Activated CD4-positive, CD25-positive, alpha-beta regulatory T cell treated with anti-CD3 and anti-CD28 coated beads, Interleukin-2, amount 50 U/mL, for 24 hours (primary cell): ENCODE measurements at regions not wholly inside any gene's neighbourhood (a gene's known extent, or its start where the extent isn't known, plus 50 kb on each side); places are given as distances from the start of the nearest gene placed in this dataset.
"Not testable (repeated sequence)": the region's sequence is repeated elsewhere in the genome, so short reads cannot be mapped to it uniquely, and the experiment has no call there.

Experiments
- ATAC-seq, 2 donors: fragments of 150-1000 bp; cut with Tn5 transposase; one replicate each; pipeline ENCODE4 v1.10.0; 2021; ENCODE audit warnings: mild to moderate bottlenecking in 1 of 2, moderate library complexity in 1 of 2

- no peak for ATAC-seq
Measured at GRCh38 chr4:12555011-12555410, 929.1 kb downstream of the RAB28 start.

GRCh38 chr4:12548678-12549077 is 935.5 kb downstream of the RAB28 start:
- ATAC-seq, result no peak

GRCh38 chr4:12545812-12546211 is 938.3 kb downstream of the RAB28 start:
- no peak for ATAC-seq

- no peak for ATAC-seq
Measured at GRCh38 chr4:12538162-12538561, 946.0 kb downstream of the RAB28 start.

- ATAC-seq, result no peak
Measured at GRCh38 chr4:12534684-12535083, 949.5 kb downstream of the RAB28 start.

GRCh38 chr4:12519426-12519825 is 964.7 kb downstream of the RAB28 start:
- ATAC-seq, result no peak

- ATAC-seq, result no peak
Measured at GRCh38 chr4:12507868-12508481, 976.2 kb downstream of the RAB28 start.

- ATAC-seq, result no peak
Measured at GRCh38 chr4:12500409-12500808, 983.7 kb downstream of the RAB28 start.

GRCh38 chr4:12499693-12500092 is 984.4 kb downstream of the RAB28 start:
- no peak for ATAC-seq

GRCh38 chr4:12495211-12495610 is 988.9 kb downstream of the RAB28 start:
- no peak for ATAC-seq

GRCh38 chr4:12492730-12493393 is 991.3 kb downstream of the RAB28 start:
- no peak for ATAC-seq

- ATAC-seq, result no peak
Measured at GRCh38 chr4:12488672-12489071, 995.5 kb downstream of the RAB28 start.

- no peak for ATAC-seq
Measured at GRCh38 chr4:12487000-12487399, 997.1 kb downstream of the RAB28 start.

- no peak for ATAC-seq
Measured at GRCh38 chr4:12472087-12472486, 1012.1 kb downstream of the RAB28 start.

GRCh38 chr4:12471193-12471592 is 1012.9 kb downstream of the RAB28 start:
- no peak for ATAC-seq

GRCh38 chr4:12461576-12461975 is 1022.6 kb downstream of the RAB28 start:
- not testable (repeated sequence) for ATAC-seq

GRCh38 chr4:12459126-12459525 is 1025.0 kb downstream of the RAB28 start:
- ATAC-seq, result no peak

GRCh38 chr4:12458621-12459020 is 1025.5 kb downstream of the RAB28 start:
- ATAC-seq, result no peak

- ATAC-seq, result no peak
Measured at GRCh38 chr4:12452291-12452690, 1023.6 kb upstream of the HS3ST1 start.

GRCh38 chr4:12447451-12447850 is 1018.8 kb upstream of the HS3ST1 start:
- no peak for ATAC-seq

GRCh38 chr4:12446657-12447185 is 1018.0 kb upstream of the HS3ST1 start:
- ATAC-seq, result no peak

GRCh38 chr4:12446256-12446655 is 1017.6 kb upstream of the HS3ST1 start:
- ATAC-seq, result no peak

GRCh38 chr4:12445711-12446235 is 1017.1 kb upstream of the HS3ST1 start:
- ATAC-seq, result no peak

GRCh38 chr4:12439633-12440305 is 1011.1 kb upstream of the HS3ST1 start:
- no peak for ATAC-seq
